ENCODE measurements at regions not wholly inside any gene's neighbourhood (a gene's known extent, or its start where the extent isn't known, plus 50 kb on each side); places are given as distances from the start of the nearest gene placed in this dataset.
A peak's percentile ranks its signal among the peaks of the same experiment; 100 is the strongest.

- Histone ChIP-seq H3K4me3 (no peak overlapping the region), H3K27ac (no peak overlapping the region)
- no peak for DNase-seq (ENCODE audit: low spot score)
- no peak for TF ChIP-seq CTCF (IDR thresholded peaks at IDR 0.05)
These were observed 115.4 kb upstream of the DST start for GRCh38 chr6:56758120-56758519.

GRCh38 chr6:56757588-56757984 lies 114.9 kb upstream of the DST start:
- TF ChIP-seq CTCF (IDR thresholded peaks at IDR 0.05) = no peak
- no peak for DNase-seq (ENCODE audit: low spot score)
- H3K4me3 ChIP-seq = no peak overlapping the region
- no peak overlapping the region for H3K27ac ChIP-seq

- no peak overlapping the region for H3K4me3 ChIP-seq
- peak overlapping the region in 1 of 2 donors; percentile 52 for H3K27ac ChIP-seq
- TF ChIP-seq CTCF (IDR thresholded peaks at IDR 0.05) = no peak
- DNase-seq (ENCODE audit: low spot score) = no peak
These were observed 114.3 kb upstream of the DST start for GRCh38 chr6:56756791-56757587.

- peak overlapping the region in 1 of 2 donors; percentile 52 for H3K27ac ChIP-seq
- no peak overlapping the region for H3K4me3 ChIP-seq
- no peak for DNase-seq (ENCODE audit: low spot score)
- TF ChIP-seq CTCF (IDR thresholded peaks at IDR 0.05) = no peak
These were observed 113.6 kb upstream of the DST start for GRCh38 chr6:56756219-56756789.

- H3K4me3 ChIP-seq = no peak overlapping the region
- H3K27ac ChIP-seq = no peak overlapping the region
- DNase-seq (ENCODE audit: low spot score) = no peak
- no peak for TF ChIP-seq CTCF (IDR thresholded peaks at IDR 0.05)
These were observed 112.4 kb upstream of the DST start for GRCh38 chr6:56755040-56755439.

- Histone ChIP-seq H3K27ac (no peak overlapping the region), H3K4me3 (no peak overlapping the region)
- no peak for TF ChIP-seq CTCF (IDR thresholded peaks at IDR 0.05)
- DNase-seq (ENCODE audit: low spot score) = no peak
These were observed 111.1 kb upstream of the DST start for GRCh38 chr6:56753811-56754210.

GRCh38 chr6:56752534-56752933 lies 109.8 kb upstream of the DST start:
- Histone ChIP-seq H3K27ac (no peak overlapping the region), H3K4me3 (no peak overlapping the region)
- no peak for DNase-seq (ENCODE audit: low spot score)
- TF ChIP-seq CTCF (IDR thresholded peaks at IDR 0.05) = no peak

Data from coronary artery (tissue), 2 donors.